Inflammatory macrophage treated with lipopolysaccharide for 1 hour (primary cell): ENCODE measurements at regions not wholly inside any gene's neighbourhood (a gene's known extent, or its start where the extent isn't known, plus 50 kb on each side); places are given as distances from the start of the nearest gene placed in this dataset.

Experiments used
- DNase-seq, 2 donors: peaks; one replicate each; pipeline ENCODE4 v3.0.0-alpha.2; 2020 to 2022

GRCh38 chr1:208741296-208741695 is 497.1 kb upstream of the PLXNA2 start:
- DNase-seq, result no peak

GRCh38 chr1:208743361-208743760 is 499.2 kb upstream of the PLXNA2 start:
- DNase-seq, result no peak

- DNase-seq, result no peak
Observed at GRCh38 chr1:208747979-208748378, 503.8 kb upstream of the PLXNA2 start.

GRCh38 chr1:208748387-208749165 is 504.4 kb upstream of the PLXNA2 start:
- DNase-seq, result no peak

GRCh38 chr1:208756339-208756981 is 512.3 kb upstream of the PLXNA2 start:
- DNase-seq, result no peak

- DNase-seq, result no peak
Observed at GRCh38 chr1:208757846-208758245, 513.7 kb upstream of the PLXNA2 start.

- no peak for DNase-seq
Observed at GRCh38 chr1:208759255-208759654, 515.1 kb upstream of the PLXNA2 start.

- DNase-seq, result peak; percentile 17 to 72
Observed at GRCh38 chr1:208763971-208764370, 519.8 kb upstream of the PLXNA2 start.

- no peak for DNase-seq
Observed at GRCh38 chr1:208766832-208767231, 522.6 kb upstream of the PLXNA2 start.

GRCh38 chr1:208767816-208768215 is 523.6 kb upstream of the PLXNA2 start:
- DNase-seq, result no peak

- DNase-seq, result no peak
Observed at GRCh38 chr1:208772891-208773290, 528.7 kb upstream of the PLXNA2 start.

GRCh38 chr1:208775841-208776240 is 531.7 kb upstream of the PLXNA2 start:
- no peak for DNase-seq

GRCh38 chr1:208778417-208778816 is 534.2 kb upstream of the PLXNA2 start:
- DNase-seq, result no peak

- DNase-seq, result no peak
Observed at GRCh38 chr1:208781391-208782045, 537.3 kb upstream of the PLXNA2 start.

- DNase-seq, result no peak
Observed at GRCh38 chr1:208782186-208782585, 538.0 kb upstream of the PLXNA2 start.

GRCh38 chr1:208785629-208786028 is 541.4 kb upstream of the PLXNA2 start:
- no peak for DNase-seq

- DNase-seq, result no peak
Observed at GRCh38 chr1:208787219-208787618, 543.0 kb upstream of the PLXNA2 start.

- no peak for DNase-seq
Observed at GRCh38 chr1:208788013-208788540, 543.9 kb upstream of the PLXNA2 start.

GRCh38 chr1:208791456-208791855 is 547.3 kb upstream of the PLXNA2 start:
- no peak for DNase-seq

- no peak for DNase-seq
Observed at GRCh38 chr1:208793861-208794345, 549.7 kb upstream of the PLXNA2 start.

- DNase-seq, result no peak
Observed at GRCh38 chr1:208799186-208799585, 555.0 kb upstream of the PLXNA2 start.

GRCh38 chr1:208803011-208803811 is 559.0 kb upstream of the PLXNA2 start:
- DNase-seq, result no peak
